NCI-H446 (cell line): ENCODE measurements at regions not wholly inside any gene's neighbourhood (a gene's known extent, or its start where the extent isn't known, plus 50 kb on each side); places are given as distances from the start of the nearest gene placed in this dataset.
"Not testable (repeated sequence)": the region's sequence is repeated elsewhere in the genome, so short reads cannot be mapped to it uniquely, and the experiment has no call there.

Experiments used
- DNase-seq, 2 experiments: peaks; one replicate each; lab custom pipeline; 2025; lab: John Stamatoyannopoulos, UW

DNA sequence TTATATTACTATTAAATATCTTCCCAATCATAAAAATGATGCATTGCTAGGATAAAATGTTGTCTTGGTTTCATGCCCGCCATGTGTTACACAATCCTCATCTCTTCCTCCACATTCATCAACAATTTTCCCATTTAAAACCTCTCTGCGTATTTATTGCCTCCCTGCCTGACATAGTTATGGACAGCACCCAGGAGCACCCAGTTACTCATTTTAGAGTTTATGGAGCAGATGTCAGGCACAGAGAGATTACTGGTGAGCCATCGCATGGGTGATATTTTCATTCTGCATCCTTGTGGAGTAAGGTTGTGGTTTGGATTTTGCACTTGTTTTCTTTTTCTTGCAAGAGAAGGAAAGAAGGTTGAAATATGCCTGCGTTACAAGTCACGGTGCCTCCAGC, 116.7 kb upstream of the NPAS2 start:
- no peak for DNase-seq

DNA sequence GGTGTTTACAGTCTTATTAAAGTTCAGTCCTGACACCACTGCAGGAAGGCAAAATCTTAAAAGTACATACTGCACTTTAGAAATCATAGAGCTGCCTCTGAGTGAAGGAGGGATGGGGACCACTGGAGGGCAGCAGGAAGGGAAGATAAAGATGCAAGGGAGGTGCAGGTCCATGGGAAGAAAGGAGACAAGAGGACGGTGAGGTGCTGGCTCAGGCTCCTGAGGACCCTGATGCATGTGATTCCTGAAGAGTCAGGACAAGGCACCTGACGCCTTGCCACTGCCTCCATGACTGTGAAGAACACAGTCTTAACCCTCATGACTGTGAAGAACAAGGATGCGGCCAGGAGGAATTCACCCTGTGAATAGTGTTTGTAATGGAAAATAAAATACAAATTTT, 116.2 kb upstream of the NPAS2 start:
- DNase-seq: no peak

GRCh38 chr2:100704156-100704555, 115.8 kb upstream of the NPAS2 start:
- DNase-seq: no peak

GRCh38 chr2:100704711-100705110, 115.2 kb upstream of the NPAS2 start:
- no peak for DNase-seq

- no peak for DNase-seq
Measured at GRCh38 chr2:100707016-100707947, 112.7 kb upstream of the NPAS2 start.

GRCh38 chr2:100708333-100708732, 111.6 kb upstream of the NPAS2 start:
- DNase-seq: no peak

GRCh38 chr2:100713106-100713505, 106.8 kb upstream of the NPAS2 start:
- no peak for DNase-seq

- DNase-seq: not testable (repeated sequence)
Measured at GRCh38 chr2:100714396-100715010, 105.4 kb upstream of the NPAS2 start.

DNA sequence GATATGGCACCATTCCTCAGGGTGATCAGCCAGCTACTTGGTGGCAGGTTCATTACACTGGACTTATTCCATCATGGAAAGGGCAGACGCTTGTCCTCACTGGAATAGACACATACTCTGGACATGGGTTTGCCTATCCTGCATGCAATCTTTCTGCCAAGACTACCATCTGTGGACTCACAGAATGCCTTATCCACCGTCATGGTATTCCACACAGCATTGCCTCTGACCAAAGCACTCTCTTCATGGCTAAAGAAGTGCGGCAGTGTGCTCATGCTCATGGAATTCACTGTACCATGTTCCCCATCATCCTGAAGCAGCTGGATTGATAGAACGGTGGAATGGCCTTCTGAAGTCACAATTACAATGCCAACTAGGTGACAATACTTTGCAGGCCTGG, 104.1 kb upstream of the NPAS2 start:
- DNase-seq: not testable (repeated sequence)

GRCh38 chr2:100716581-100716980, 103.4 kb upstream of the NPAS2 start:
- no peak for DNase-seq

DNA sequence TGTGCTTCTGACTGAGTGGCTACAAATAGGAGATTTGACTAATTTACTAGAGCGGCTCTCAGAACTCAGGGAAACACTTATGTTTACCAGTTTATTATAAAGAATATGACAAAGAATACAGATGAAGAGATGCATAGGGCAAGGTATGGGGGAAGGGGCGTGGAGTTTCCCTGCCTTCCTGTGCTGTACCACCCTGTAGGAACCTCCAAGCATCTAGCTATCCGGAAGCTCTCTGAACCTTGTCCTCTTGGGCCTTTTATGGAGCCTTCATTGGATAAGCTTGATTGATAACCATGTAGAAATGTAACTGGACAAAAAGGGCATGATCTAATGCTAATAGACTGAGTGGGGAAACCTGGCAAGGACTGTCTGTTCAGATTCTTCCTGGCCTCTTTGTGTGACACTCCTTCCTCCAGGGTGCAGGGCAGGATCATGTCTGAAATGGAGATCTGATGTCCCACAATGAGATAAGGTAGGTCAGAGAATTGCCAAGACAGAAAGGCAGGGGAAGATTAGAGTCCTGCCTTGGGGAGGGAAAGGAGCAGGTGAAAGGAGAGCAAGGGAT, 101.8 kb upstream of the NPAS2 start:
- no peak for DNase-seq

GRCh38 chr2:100720445-100720844, 99.5 kb upstream of the NPAS2 start:
- DNase-seq: no peak

DNA sequence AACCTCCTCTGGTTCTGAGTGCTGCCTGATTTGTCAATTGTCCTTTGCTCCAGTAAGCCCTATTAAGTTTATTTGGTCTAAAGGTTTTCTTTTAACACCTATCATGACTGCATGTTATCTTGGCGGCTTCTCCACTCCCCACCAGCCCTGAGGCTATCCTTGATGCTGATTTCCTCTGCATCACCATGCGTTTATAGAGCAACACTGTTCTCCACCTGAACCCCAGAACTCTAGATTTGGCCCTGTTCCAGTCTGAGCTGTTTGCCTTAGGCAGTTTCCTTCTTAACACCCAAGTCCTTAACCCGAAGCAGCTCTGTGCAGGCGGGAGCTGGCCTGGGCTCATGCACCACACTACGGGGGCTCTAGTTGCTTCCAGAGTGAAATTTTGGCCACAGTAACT, 98.2 kb upstream of the NPAS2 start:
- DNase-seq: no peak

DNA sequence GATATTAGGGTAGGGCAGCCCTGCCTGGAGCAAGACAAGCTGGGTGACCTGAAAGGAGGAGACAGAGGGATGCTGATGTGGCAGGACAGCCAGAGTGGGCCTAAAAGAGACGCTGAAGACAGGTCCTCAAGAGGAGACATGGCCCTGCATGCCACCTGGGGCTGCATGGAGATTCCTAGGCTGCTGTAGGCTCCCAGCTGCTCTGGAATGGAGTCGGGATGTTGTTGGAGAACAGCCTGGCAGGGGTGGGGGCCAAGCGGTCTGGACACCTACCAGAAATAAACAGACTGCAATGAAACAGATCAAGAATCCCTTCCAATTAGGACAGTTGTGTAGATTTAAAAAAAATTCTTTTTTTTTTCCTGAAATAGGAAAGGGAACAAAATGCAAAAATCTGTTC, 97.8 kb upstream of the NPAS2 start:
- no peak for DNase-seq

DNA sequence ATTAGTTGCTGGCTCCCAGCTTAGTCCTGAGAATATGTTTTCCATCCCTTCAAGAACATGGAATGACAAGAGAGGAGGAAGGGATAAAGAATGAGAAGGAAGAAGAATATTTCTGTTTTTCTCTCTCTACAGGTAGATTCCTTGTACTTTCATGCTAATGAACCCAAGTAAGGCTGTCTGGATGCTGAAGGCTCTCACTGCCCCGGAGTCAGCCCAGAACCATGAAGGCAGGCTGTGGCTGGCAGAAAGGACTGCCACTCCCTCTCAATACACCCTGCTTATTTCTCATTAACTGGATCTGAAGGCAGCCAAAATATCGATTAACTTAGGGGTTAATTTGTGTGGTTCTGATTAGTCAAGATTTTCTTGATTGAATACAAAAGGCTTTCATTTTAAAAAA, 93.1 kb upstream of the NPAS2 start:
- DNase-seq: no peak

DNA sequence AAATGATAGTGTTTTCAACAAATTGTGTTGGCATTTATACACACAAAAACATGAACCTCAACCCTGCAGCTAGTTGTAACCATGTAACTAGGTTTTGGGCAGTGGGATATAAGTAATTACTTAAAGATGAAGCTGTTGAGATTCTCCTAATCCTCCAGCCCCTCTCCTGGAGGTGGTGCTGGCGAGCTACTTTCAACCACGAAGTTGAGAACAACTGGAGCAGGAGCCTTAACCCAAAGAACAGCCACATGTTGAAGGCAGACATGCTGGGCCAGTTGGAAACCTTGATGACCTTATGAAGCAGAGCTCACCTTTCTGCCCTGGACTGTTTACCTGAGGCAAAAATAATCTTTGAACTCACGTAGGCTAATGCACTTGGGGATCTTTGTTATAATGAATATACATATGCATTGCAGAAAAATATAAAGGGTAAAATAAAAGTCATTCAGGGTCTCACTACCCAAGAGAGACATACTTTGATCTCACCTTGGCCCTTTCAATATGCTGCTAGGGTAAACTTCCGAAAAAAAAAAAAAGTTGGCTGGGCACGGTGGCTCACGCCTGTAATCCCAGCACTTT, 89.6 kb upstream of the NPAS2 start:
- peak in 1 of 2 experiments; percentile 4 for DNase-seq

DNA sequence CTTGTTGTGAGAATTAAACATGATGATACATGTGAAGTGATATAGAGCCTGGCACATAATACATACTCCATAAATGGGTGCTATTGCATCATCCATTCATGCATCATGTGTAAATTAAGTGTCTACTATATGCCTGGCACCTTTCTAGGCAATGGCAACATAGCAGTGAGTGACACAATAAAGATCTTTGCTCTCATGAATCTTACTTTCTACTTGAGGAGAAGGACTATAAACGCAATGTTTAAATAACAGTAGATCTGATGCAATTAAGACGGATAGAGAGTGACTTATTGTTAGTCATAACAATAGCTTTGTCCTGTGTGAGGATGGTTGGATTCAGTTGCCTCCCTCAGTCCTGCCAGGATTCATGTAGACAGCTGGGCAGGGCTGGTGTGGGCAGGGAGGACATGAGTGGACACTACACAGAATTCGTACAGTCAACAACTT, 88.4 kb upstream of the NPAS2 start:
- no peak for DNase-seq

DNA sequence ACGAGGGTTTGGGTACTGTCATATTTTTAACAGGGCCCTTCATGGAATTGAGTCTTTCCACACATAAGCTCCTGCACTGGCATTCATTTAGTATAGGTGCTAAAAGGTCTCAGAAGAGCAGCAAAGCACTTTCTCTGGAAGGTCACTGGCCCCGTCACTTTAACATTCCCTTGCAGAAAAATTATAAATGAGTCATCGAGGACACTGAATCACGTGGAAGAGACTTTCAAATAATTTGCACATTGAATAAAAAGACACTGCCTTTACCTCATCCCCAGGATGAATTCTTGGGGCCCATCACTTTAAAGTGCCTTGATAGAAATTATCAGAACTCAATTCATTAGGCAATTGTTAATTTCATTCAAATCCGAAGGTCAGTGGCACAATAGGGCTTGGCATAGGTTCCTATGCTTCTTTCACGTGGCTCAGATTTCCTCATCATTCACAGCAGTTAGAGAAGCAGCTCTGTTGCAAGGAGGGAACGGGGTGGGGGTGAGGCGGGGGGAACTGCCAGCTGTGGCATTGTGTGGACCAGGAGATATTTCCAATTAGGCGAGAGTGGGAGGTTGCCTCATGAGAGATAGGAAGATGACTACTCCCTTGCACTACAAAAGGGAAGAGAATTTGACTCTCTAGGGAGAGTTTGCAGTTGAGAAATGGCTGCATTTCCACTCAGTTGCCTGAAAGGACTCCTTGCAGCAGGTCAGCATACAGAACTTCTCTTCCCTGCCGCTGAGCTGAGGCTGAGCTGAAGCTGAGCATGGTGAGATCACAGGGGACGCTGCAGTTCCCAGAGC, 86.3 kb upstream of the NPAS2 start:
- DNase-seq: no peak

DNA sequence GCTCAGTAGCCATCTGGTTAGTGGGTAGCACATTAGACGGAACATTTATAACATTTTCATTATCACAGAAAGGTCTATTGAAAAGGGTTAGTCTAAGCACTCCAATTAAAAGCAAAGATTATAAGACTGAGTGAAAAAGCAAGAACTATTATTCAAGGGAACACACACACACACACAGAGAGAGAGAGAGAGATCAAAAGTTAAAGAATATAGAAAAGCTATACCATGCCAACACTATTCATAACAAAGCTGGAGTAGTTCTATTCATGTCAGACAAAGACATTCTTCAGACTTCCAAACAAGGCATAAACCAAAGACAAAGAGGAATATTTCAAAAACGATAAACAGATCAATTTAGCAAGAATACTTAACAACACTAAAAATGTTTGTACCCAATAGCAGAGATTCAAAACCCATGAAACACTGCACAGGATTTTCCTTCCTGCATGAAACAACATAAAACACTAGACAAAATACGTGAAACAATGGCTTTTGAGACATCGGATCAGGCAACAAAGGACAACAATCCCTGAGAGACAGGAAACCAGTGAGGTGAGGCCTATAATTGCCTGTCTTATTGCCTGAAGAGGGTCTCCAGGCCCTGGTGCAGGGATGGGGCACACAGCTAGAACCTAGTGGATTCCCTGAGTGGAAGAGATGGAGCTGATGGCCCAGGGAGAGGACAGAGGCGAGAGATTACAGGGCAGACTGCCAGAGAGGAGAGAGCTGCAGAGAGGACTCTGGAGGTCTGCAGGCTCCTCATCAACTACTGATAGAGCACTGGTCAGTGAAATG, 83.6 kb upstream of the NPAS2 start:
- DNase-seq: no peak

DNA sequence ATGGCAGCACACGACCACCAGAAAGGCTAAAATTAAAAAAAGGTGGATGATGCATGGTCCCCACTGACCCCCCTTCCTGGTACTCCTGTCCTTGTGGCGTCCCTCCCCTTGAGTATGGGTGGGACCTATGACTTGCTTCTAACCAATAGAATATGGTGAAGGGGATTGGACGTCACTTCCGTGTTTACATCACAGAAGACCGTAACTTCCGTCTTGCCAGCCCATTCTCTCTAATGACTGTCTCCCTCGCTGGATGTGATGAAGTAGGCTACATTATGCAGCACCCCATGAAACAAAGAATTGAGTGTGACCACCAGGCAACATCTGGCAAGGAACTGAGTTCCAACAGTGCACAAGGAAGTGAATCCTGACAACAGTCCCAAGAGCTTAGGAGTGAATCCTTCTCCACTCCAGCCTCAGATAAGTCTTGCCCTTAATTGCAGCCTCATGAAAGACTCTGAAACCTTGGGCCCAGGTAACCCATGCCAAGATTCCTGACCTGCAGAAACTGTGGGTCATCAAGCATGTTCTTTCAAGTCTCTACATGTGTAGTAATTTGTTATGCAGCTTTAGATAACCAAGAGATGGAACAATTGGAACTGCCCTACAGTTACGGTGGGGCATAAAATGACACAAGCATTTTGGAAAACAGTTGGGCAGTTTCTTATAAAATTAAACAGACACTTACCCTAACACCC, 80.1 kb upstream of the NPAS2 start:
- DNase-seq: no peak
